Duodenal mucosa (tissue), 2 donors: ENCODE measurements at regions not wholly inside any gene's neighbourhood (a gene's known extent, or its start where the extent isn't known, plus 50 kb on each side); places are given as distances from the start of the nearest gene placed in this dataset.
"Not testable (repeated sequence)": the region's sequence is repeated elsewhere in the genome, so short reads cannot be mapped to it uniquely, and the experiment has no call there.

Experiments
- H3K27ac ChIP-seq: one replicate; pipeline ENCODE4 v1.7.0; 2013; ENCODE audit warnings: low read depth, low read length
- H3K27me3 ChIP-seq, 2 donors: one replicate each; pipeline ENCODE4 v1.7.0; 2013; ENCODE audit warnings: low read length in 2 of 2, control low read depth in 1 of 2; ENCODE audit not compliant: insufficient read depth in 2 of 2, control insufficient read depth in 1 of 2
- H3K36me3 ChIP-seq, 2 donors: one replicate each; pipeline ENCODE4 v1.7.0; 2013; ENCODE audit warnings: low read length in 2 of 2, control low read depth in 1 of 2; ENCODE audit not compliant: insufficient read depth in 2 of 2, control insufficient read depth in 1 of 2
- H3K4me1 ChIP-seq, 2 donors: one replicate each; pipeline ENCODE4 v1.7.0; 2013; ENCODE audit warnings: low read length in 2 of 2, control low read depth in 1 of 2; ENCODE audit not compliant: insufficient read depth in 2 of 2, control insufficient read depth in 1 of 2
- H3K4me3 ChIP-seq, 2 donors: one replicate each; pipeline ENCODE4 v1.7.0; 2013; ENCODE audit warnings: low read length in 2 of 2, low read depth in 1 of 2
- H3K9ac ChIP-seq, 2 donors: one replicate each; pipeline ENCODE4 v1.7.0; 2013; ENCODE audit warnings: low read length in 2 of 2, low read depth in 1 of 2
- H3K9me3 ChIP-seq, 2 donors: one replicate each; pipeline ENCODE4 v1.7.0; 2013; ENCODE audit warnings: low read length in 2 of 2, control low read depth in 1 of 2; ENCODE audit not compliant: control insufficient read depth in 1 of 2

GRCh38 chr6:33885132-33886057, 81.6 kb upstream of the MLN start:
- H3K27me3 ChIP-seq, result no peaks in the 10 kb centered on the region
- no peak overlapping the region for H3K9ac ChIP-seq
- no peak overlapping the region for H3K27ac ChIP-seq
- no peaks in the 10 kb centered on the region for H3K9me3 ChIP-seq
- H3K4me3 ChIP-seq, result no peak overlapping the region
- no peaks in the 10 kb centered on the region for H3K36me3 ChIP-seq
- peaks cover 10 to 24% of the 10 kb centered on the region in 2 donors for H3K4me1 ChIP-seq

- not testable (repeated sequence) for H3K36me3 ChIP-seq, H3K9me3 ChIP-seq, H3K9ac ChIP-seq, H3K27ac ChIP-seq, H3K27me3 ChIP-seq, H3K4me3 ChIP-seq
- H3K4me1 ChIP-seq, result peaks cover 21 to 35% of the 10 kb centered on the region in 2 donors
Observed at GRCh38 chr6:33883621-33884020, 79.8 kb upstream of the MLN start.

- no peak overlapping the region for H3K27ac ChIP-seq
- peaks cover 0 to under 1% of the 10 kb centered on the region in 2 donors for H3K27me3 ChIP-seq
- no peak overlapping the region for H3K9ac ChIP-seq
- H3K4me1 ChIP-seq, result peaks cover 22 to 38% of the 10 kb centered on the region in 2 donors
- H3K4me3 ChIP-seq, result no peak overlapping the region
- H3K36me3 ChIP-seq, result no peaks in the 10 kb centered on the region
- no peaks in the 10 kb centered on the region for H3K9me3 ChIP-seq
Observed at GRCh38 chr6:33882154-33882553, 78.4 kb upstream of the MLN start.

GRCh38 chr6:33880766-33881165, 77.0 kb upstream of the MLN start:
- H3K27ac ChIP-seq, result no peak overlapping the region
- no peak overlapping the region for H3K9ac ChIP-seq
- H3K27me3 ChIP-seq, result peaks cover 0 to 3% of the 10 kb centered on the region in 2 donors

GRCh38 chr6:33880104-33880678, 76.4 kb upstream of the MLN start:
- H3K27me3 ChIP-seq, result peaks cover 0 to 3% of the 10 kb centered on the region in 2 donors
- H3K36me3 ChIP-seq, result no peaks in the 10 kb centered on the region
- H3K27ac ChIP-seq, result no peak overlapping the region

More at GRCh38 chr6:33880766-33881165, 77.0 kb upstream of the MLN start:
- Histone ChIP-seq H3K36me3 (no peaks in the 10 kb centered on the region), H3K4me3 (no peak overlapping the region), H3K9me3 (no peaks in the 10 kb centered on the region), H3K4me1 (peaks cover 18 to 29% of the 10 kb centered on the region in 2 donors)

GRCh38 chr6:33878562-33878961, 74.8 kb upstream of the MLN start:
- Histone ChIP-seq H3K9ac (no peak overlapping the region), H3K27ac (no peak overlapping the region), H3K4me3 (no peak overlapping the region), H3K4me1 (peaks cover 14 to 17% of the 10 kb centered on the region in 2 donors), H3K9me3 (no peaks in the 10 kb centered on the region), H3K36me3 (no peaks in the 10 kb centered on the region), H3K27me3 (peaks cover 0 to 3% of the 10 kb centered on the region in 2 donors)

More at GRCh38 chr6:33880104-33880678, 76.4 kb upstream of the MLN start:
- no peak overlapping the region for H3K4me3 ChIP-seq
- H3K9ac ChIP-seq, result no peak overlapping the region
- H3K9me3 ChIP-seq, result no peaks in the 10 kb centered on the region
- H3K4me1 ChIP-seq, result peaks cover 14 to 23% of the 10 kb centered on the region in 2 donors

GRCh38 chr6:33877982-33878535, 74.3 kb upstream of the MLN start:
- H3K27ac ChIP-seq, result no peak overlapping the region
- peaks cover 14 to 17% of the 10 kb centered on the region in 2 donors for H3K4me1 ChIP-seq
- H3K9me3 ChIP-seq, result no peaks in the 10 kb centered on the region
- H3K27me3 ChIP-seq, result peaks cover 0 to 3% of the 10 kb centered on the region in 2 donors
- no peak overlapping the region for H3K4me3 ChIP-seq
- H3K36me3 ChIP-seq, result no peaks in the 10 kb centered on the region
- no peak overlapping the region for H3K9ac ChIP-seq

GRCh38 chr6:33875696-33876095, 71.9 kb upstream of the MLN start:
- Histone ChIP-seq H3K27me3 (peaks cover 0 to 3% of the 10 kb centered on the region in 2 donors), H3K27ac (no peak overlapping the region), H3K4me3 (no peak overlapping the region), H3K9ac (no peak overlapping the region), H3K4me1 (peaks cover 12 to 14% of the 10 kb centered on the region in 2 donors), H3K9me3 (no peaks in the 10 kb centered on the region), H3K36me3 (no peaks in the 10 kb centered on the region)

- H3K9ac ChIP-seq, result no peak overlapping the region
- no peaks in the 10 kb centered on the region for H3K36me3 ChIP-seq
- no peak overlapping the region for H3K4me3 ChIP-seq
- no peaks in the 10 kb centered on the region for H3K9me3 ChIP-seq
- peaks cover 0 to 3% of the 10 kb centered on the region in 2 donors for H3K27me3 ChIP-seq
- no peak overlapping the region for H3K27ac ChIP-seq
- peaks cover 12 to 14% of the 10 kb centered on the region in 2 donors for H3K4me1 ChIP-seq
Observed at GRCh38 chr6:33875141-33875581, 71.4 kb upstream of the MLN start.
